ENCODE measurements at regions not wholly inside any gene's neighbourhood (a gene's known extent, or its start where the extent isn't known, plus 50 kb on each side); places are given as distances from the start of the nearest gene placed in this dataset.
"Not testable (repeated sequence)": the region's sequence is repeated elsewhere in the genome, so short reads cannot be mapped to it uniquely, and the experiment has no call there.

- no peak for DNase-seq
Measured at GRCh38 chr1:233477359-233477758, 136.5 kb upstream of the KCNK1 start.

- no peak for DNase-seq
Measured at GRCh38 chr1:233478611-233479010, 135.3 kb upstream of the KCNK1 start.

- DNase-seq, result no peak
Measured at GRCh38 chr1:233479110-233479890, 134.6 kb upstream of the KCNK1 start.

GRCh38 chr1:233480198-233480597 is 133.7 kb upstream of the KCNK1 start:
- DNase-seq, result peak; percentile 3

- DNase-seq, result no peak
Measured at GRCh38 chr1:233482388-233482787, 131.5 kb upstream of the KCNK1 start.

GRCh38 chr1:233485385-233485784 is 128.5 kb upstream of the KCNK1 start:
- no peak for DNase-seq

- no peak for DNase-seq
Measured at GRCh38 chr1:233485809-233486398, 128.0 kb upstream of the KCNK1 start.

GRCh38 chr1:233487408-233487807 is 126.5 kb upstream of the KCNK1 start:
- DNase-seq, result no peak

- no peak for DNase-seq
Measured at GRCh38 chr1:233489411-233489810, 124.5 kb upstream of the KCNK1 start.

- DNase-seq, result no peak
Measured at GRCh38 chr1:233490488-233490887, 123.4 kb upstream of the KCNK1 start.

GRCh38 chr1:233491953-233492620 is 121.8 kb upstream of the KCNK1 start:
- no peak for DNase-seq

GRCh38 chr1:233496993-233497392 is 116.9 kb upstream of the KCNK1 start:
- DNase-seq, result no peak

- DNase-seq, result no peak
Measured at GRCh38 chr1:233497679-233498078, 116.2 kb upstream of the KCNK1 start.

- DNase-seq, result no peak
Measured at GRCh38 chr1:233500106-233500505, 113.8 kb upstream of the KCNK1 start.

GRCh38 chr1:233503366-233503954 is 110.4 kb upstream of the KCNK1 start:
- DNase-seq, result no peak

- no peak for DNase-seq
Measured at GRCh38 chr1:233505130-233505529, 108.8 kb upstream of the KCNK1 start.

- not testable (repeated sequence) for DNase-seq
Measured at GRCh38 chr1:233505889-233506288, 108.0 kb upstream of the KCNK1 start.

- no peak for DNase-seq
Measured at GRCh38 chr1:233509526-233509925, 104.4 kb upstream of the KCNK1 start.

- DNase-seq, result no peak
Measured at GRCh38 chr1:233512538-233512937, 101.4 kb upstream of the KCNK1 start.

- DNase-seq, result no peak
Measured at GRCh38 chr1:233513431-233513830, 100.5 kb upstream of the KCNK1 start.

- DNase-seq, result no peak
Measured at GRCh38 chr1:233514946-233515391, 98.9 kb upstream of the KCNK1 start.

- no peak for DNase-seq
Measured at GRCh38 chr1:233516732-233517131, 97.2 kb upstream of the KCNK1 start.

GRCh38 chr1:233518344-233518743 is 95.6 kb upstream of the KCNK1 start:
- DNase-seq, result peak; percentile 42

All from stimulated activated CD4-positive, alpha-beta T cell treated with anti-CD3 and anti-CD28 coated beads, Interleukin-15, amount 100 ng/mL, for 24 hours (primary cell).